WERI-Rb-1 (cell line): ENCODE measurements at regions not wholly inside any gene's neighbourhood (a gene's known extent, or its start where the extent isn't known, plus 50 kb on each side); places are given as distances from the start of the nearest gene placed in this dataset.

Source experiments
- DNase-seq: peaks from one replicate; pipeline ENCODE4 v3.0.0-alpha.2; 2020
- H3K27ac ChIP-seq: fragments of 250-450 bp; sonication (Bioruptor Pico); 2 replicates; pipeline ENCODE4 v1.5.1; 2020; ENCODE audit warnings: mild to moderate bottlenecking, moderate library complexity
- H3K27me3 ChIP-seq: fragments of 250-450 bp; sonication (Bioruptor Pico); 2 replicates; pipeline ENCODE4 v1.5.1; 2021; ENCODE audit warnings: mild to moderate bottlenecking, low read depth, moderate library complexity; ENCODE audit not compliant: insufficient read depth, severe bottlenecking
- H3K36me3 ChIP-seq: fragments of 250-450 bp; sonication (Bioruptor Pico); 2 replicates; pipeline ENCODE4 v1.5.1; 2020; ENCODE audit warnings: mild to moderate bottlenecking, moderate library complexity
- H3K4me3 ChIP-seq: 2 replicates; pipeline ENCODE4 v1.5.1; 2011; ENCODE audit warnings: low read depth, mild to moderate bottlenecking, control low read depth, low read length
- H3K9me3 ChIP-seq: fragments of 250-450 bp; sonication (Bioruptor Pico); 2 replicates; pipeline ENCODE4 v1.5.1; 2021; ENCODE audit warnings: mild to moderate bottlenecking, moderate library complexity; ENCODE audit not compliant: severe bottlenecking
- TF ChIP-seq, protein P1 (sequence below): IDR thresholded peaks from 2 replicates; pipeline ENCODE4 v1.5.1; 2011; ENCODE audit warnings: low read depth, mild to moderate bottlenecking, control low read depth, inconsistent platforms, low read length

GRCh38 chr7:32681174-32681518 is 185.9 kb downstream of the AVL9 start:
- Histone ChIP-seq H3K27me3 (no peaks in the 10 kb centered on the region), H3K9me3 (no peaks in the 10 kb centered on the region), H3K27ac (no peak overlapping the region), H3K36me3 (no peaks in the 10 kb centered on the region), H3K4me3 (no peak overlapping the region)
- TF ChIP-seq, protein P1, sequence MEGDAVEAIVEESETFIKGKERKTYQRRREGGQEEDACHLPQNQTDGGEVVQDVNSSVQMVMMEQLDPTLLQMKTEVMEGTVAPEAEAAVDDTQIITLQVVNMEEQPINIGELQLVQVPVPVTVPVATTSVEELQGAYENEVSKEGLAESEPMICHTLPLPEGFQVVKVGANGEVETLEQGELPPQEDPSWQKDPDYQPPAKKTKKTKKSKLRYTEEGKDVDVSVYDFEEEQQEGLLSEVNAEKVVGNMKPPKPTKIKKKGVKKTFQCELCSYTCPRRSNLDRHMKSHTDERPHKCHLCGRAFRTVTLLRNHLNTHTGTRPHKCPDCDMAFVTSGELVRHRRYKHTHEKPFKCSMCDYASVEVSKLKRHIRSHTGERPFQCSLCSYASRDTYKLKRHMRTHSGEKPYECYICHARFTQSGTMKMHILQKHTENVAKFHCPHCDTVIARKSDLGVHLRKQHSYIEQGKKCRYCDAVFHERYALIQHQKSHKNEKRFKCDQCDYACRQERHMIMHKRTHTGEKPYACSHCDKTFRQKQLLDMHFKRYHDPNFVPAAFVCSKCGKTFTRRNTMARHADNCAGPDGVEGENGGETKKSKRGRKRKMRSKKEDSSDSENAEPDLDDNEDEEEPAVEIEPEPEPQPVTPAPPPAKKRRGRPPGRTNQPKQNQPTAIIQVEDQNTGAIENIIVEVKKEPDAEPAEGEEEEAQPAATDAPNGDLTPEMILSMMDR, result no peak
- DNase-seq, result no peak

GRCh38 chr7:32680259-32681173 is 185.2 kb downstream of the AVL9 start:
- DNase-seq, result no peak
- TF ChIP-seq, protein P1, result no peak
- Histone ChIP-seq H3K9me3 (no peaks in the 10 kb centered on the region), H3K4me3 (no peak overlapping the region), H3K27ac (no peak overlapping the region), H3K27me3 (no peaks in the 10 kb centered on the region), H3K36me3 (no peaks in the 10 kb centered on the region)

DNA sequence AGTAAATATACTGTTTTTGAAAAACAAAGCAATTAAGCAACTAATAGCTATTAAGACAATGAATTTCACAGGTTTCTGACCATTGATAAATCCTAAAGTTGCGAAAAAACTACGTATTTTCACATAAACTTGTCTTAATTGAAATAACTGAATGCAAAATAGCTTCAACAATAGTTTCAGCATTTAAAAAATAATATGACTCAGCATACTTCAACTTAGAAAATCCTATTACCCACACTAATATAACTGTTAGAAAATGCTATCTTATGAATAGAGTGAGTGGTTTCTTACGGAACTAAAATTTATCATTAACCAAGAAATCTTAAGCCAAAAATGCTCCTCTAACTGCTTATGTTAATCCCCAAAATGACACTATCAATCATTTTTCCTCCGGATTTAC is 183.9 kb downstream of the AVL9 start:
- no peak for DNase-seq
- Histone ChIP-seq H3K4me3 (no peak overlapping the region), H3K9me3 (no peaks in the 10 kb centered on the region), H3K27me3 (no peaks in the 10 kb centered on the region), H3K27ac (no peak overlapping the region), H3K36me3 (no peaks in the 10 kb centered on the region)
- TF ChIP-seq, protein P1, result no peak

- H3K9me3 ChIP-seq, result no peaks in the 10 kb centered on the region
- H3K4me3 ChIP-seq, result no peak overlapping the region
- DNase-seq, result no peak
- no peaks in the 10 kb centered on the region for H3K36me3 ChIP-seq
- H3K27me3 ChIP-seq, result no peaks in the 10 kb centered on the region
- TF ChIP-seq, protein P1, result no peak
- no peak overlapping the region for H3K27ac ChIP-seq
Measured at GRCh38 chr7:32677593-32677992, 182.3 kb downstream of the AVL9 start.

- TF ChIP-seq, protein P1, result no peak
- H3K27me3 ChIP-seq, result no peaks in the 10 kb centered on the region
- no peak overlapping the region for H3K27ac ChIP-seq
- no peaks in the 10 kb centered on the region for H3K36me3 ChIP-seq
- no peak for DNase-seq
- H3K9me3 ChIP-seq, result no peaks in the 10 kb centered on the region
- H3K4me3 ChIP-seq, result no peak overlapping the region
Measured at GRCh38 chr7:32676249-32676941, 181.1 kb downstream of the AVL9 start.
